ENCODE measurements at regions not wholly inside any gene's neighbourhood (a gene's known extent, or its start where the extent isn't known, plus 50 kb on each side); places are given as distances from the start of the nearest gene placed in this dataset.

DNA sequence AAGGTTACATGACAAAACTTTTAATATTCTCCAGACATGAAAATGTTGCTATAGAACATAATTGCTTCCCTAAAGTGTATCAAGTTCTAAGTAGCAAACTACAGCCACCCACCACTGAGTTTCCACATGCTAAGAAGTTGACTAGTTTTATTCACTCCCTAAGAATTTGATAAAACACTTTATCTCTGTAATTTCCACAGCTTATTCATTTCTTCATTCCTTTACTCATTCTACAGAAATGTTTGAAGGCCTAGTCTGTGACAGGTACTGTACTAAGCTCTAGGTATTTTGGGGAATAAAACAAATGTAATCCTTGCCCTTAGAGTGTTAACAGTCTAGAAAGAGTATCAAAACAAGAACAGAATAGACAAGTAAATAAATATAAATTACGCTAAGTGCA is 101.8 kb upstream of the DIAPH3 start:
- H2AFZ ChIP-seq, result no peak overlapping the region
- H3K4me3 ChIP-seq, result no peak overlapping the region
- no peaks in the 10 kb centered on the region for H4K20me1 ChIP-seq (ENCODE audit: insufficient read depth)
- DNase-seq, result no peak
- peaks cover 4% of the 10 kb centered on the region; the same call in 1 of the 2 replicates for H3K4me1 ChIP-seq (replicated peaks; ENCODE audit: insufficient read depth)
- H3K36me3 ChIP-seq (ENCODE audit: low read depth), result no peaks in the 10 kb centered on the region
- ChIA-PET CTCF (no interaction called here), POLR2A (ENCODE audit: unreplicated experiment) (no interaction called here)
- H3K79me2 ChIP-seq (ENCODE audit: low read depth), result no peaks in the 10 kb centered on the region
- H3K4me2 ChIP-seq, result no peak overlapping the region
- TF ChIP-seq, protein P1, sequence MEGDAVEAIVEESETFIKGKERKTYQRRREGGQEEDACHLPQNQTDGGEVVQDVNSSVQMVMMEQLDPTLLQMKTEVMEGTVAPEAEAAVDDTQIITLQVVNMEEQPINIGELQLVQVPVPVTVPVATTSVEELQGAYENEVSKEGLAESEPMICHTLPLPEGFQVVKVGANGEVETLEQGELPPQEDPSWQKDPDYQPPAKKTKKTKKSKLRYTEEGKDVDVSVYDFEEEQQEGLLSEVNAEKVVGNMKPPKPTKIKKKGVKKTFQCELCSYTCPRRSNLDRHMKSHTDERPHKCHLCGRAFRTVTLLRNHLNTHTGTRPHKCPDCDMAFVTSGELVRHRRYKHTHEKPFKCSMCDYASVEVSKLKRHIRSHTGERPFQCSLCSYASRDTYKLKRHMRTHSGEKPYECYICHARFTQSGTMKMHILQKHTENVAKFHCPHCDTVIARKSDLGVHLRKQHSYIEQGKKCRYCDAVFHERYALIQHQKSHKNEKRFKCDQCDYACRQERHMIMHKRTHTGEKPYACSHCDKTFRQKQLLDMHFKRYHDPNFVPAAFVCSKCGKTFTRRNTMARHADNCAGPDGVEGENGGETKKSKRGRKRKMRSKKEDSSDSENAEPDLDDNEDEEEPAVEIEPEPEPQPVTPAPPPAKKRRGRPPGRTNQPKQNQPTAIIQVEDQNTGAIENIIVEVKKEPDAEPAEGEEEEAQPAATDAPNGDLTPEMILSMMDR (conservative IDR thresholded peaks at IDR 0.05), result no peak
- TF ChIP-seq EZH2 (IDR thresholded peaks at IDR 0.05; ENCODE audit: low read depth), result no peak
- no peak overlapping the region for H3K27ac ChIP-seq
- intact Hi-C loops (cut with micrococcal nuclease; ENCODE audit: unreplicated experiment), result no loop called here
- H3K9me3 ChIP-seq (ENCODE audit: insufficient read depth, low read depth), result no peaks in the 10 kb centered on the region
- no TSS peak for BruUV-seq (replicated peaks)
- no peaks in the 10 kb centered on the region for H3K9me2 ChIP-seq (ENCODE audit: insufficient read depth)
- no peaks in the 10 kb centered on the region for H3F3A ChIP-seq (ENCODE audit: insufficient read depth, low read depth)
- no peaks in the 10 kb centered on the region for H3K27me3 ChIP-seq (ENCODE audit: insufficient read depth, low read depth)

DNA sequence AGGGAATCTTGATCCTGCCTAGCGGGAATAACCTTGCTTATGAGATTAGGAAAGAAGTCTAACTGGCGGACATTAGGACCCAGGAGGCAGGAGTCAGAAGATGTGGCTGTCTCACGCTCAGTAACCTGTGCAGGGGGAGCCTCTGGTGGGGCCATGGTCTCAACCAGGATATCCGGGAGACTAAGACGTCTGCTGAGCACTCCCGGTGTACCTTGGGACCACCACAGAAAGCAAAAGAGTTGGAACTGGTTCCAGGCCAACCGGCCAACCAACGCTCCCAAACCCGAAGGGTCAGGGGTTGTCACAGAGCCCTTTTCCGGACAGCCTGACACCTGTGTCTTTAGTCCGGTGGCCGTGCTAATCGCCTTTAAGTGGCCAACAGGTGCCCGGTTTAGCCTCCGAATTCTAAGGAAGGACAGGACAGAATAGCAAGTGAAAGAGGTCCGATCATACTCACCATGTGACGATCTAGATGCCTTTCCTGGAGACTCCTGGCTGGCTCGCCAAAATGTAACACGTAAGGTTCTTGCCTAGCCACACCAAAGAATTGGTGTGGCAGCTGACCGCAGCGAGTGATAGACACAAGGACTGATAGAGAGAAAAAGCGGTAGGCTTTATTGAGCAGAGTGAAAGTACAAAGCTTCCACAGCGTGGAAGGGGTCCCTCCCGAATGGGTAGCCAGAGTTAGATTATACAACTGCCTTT is 103.9 kb upstream of the DIAPH3 start:
- H3K27ac ChIP-seq, result no peak overlapping the region
- BruUV-seq (replicated peaks), result no TSS peak
- CTCF ChIA-PET, result no interaction called here

DNA sequence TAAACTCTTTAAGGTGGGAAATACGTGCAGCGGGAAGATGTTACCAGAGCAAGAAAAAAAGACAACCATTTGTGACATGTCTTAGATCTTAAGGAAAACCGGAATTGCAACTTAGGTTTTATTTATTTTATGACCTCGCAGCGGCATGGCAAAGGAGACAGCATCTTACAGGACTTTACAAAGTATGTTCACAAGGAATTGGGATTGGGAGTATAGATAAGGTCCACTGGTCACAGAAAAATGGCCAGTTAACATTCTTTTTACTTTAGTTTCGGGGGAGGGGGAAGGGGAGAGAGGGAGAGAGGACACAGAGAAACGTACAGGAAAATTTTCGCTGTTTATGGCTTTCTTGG is 104.5 kb upstream of the DIAPH3 start:
- no peaks in the 10 kb centered on the region for H3K9me3 ChIP-seq (ENCODE audit: insufficient read depth, low read depth)
- H3K4me2 ChIP-seq, result peak overlapping the region; percentile 82
- peak overlapping the region; percentile 92 for H2AFZ ChIP-seq
- no peak overlapping the region for H3K27ac ChIP-seq
- H3K36me3 ChIP-seq (ENCODE audit: low read depth), result no peaks in the 10 kb centered on the region
- H3K4me1 ChIP-seq (replicated peaks; ENCODE audit: insufficient read depth), result peaks cover 4% of the 10 kb centered on the region; the same call in 1 of the 2 replicates
- H3K4me3 ChIP-seq, result peak overlapping the region; percentile 60; the same call in 1 of the 2 replicates
- DNase-seq, result peak in 1 of 2 experiments; percentile 39
- intact Hi-C loops (cut with micrococcal nuclease; ENCODE audit: unreplicated experiment), result no loop called here
- CTCF ChIA-PET, result no interaction called here
- no TSS peak for BruUV-seq (replicated peaks)
- no peaks in the 10 kb centered on the region for H3K27me3 ChIP-seq (ENCODE audit: insufficient read depth, low read depth)
- POLR2A ChIA-PET (ENCODE audit: unreplicated experiment), result no interaction called here
- no peaks in the 10 kb centered on the region for H3F3A ChIP-seq (ENCODE audit: insufficient read depth, low read depth)
- H4K20me1 ChIP-seq (ENCODE audit: insufficient read depth), result no peaks in the 10 kb centered on the region
- H3K9me2 ChIP-seq (ENCODE audit: insufficient read depth), result no peaks in the 10 kb centered on the region
- TF ChIP-seq EZH2 (IDR thresholded peaks at IDR 0.05; ENCODE audit: low read depth), result no peak
- TF ChIP-seq, protein P1 (conservative IDR thresholded peaks at IDR 0.05), result no peak
- no peaks in the 10 kb centered on the region for H3K79me2 ChIP-seq (ENCODE audit: low read depth)

More for the DNA sequence above, 103.9 kb upstream of the DIAPH3 start:
- POLR2A ChIA-PET (ENCODE audit: unreplicated experiment), result no interaction called here
- no peak for TF ChIP-seq EZH2 (IDR thresholded peaks at IDR 0.05; ENCODE audit: low read depth)
- TF ChIP-seq, protein P1 (conservative IDR thresholded peaks at IDR 0.05), result no peak
- Histone ChIP-seq H3F3A (ENCODE audit: insufficient read depth, low read depth) (no peaks in the 10 kb centered on the region), H3K9me3 (ENCODE audit: insufficient read depth, low read depth) (no peaks in the 10 kb centered on the region), H4K20me1 (ENCODE audit: insufficient read depth) (no peaks in the 10 kb centered on the region), H3K4me3 (peak overlapping the region; percentile 60), H3K79me2 (ENCODE audit: low read depth) (no peaks in the 10 kb centered on the region), H3K4me2 (peak overlapping the region; percentile 82), H3K4me1 (replicated peaks; ENCODE audit: insufficient read depth) (peaks cover 4% of the 10 kb centered on the region; the same call in 1 of the 2 replicates), H3K36me3 (ENCODE audit: low read depth) (no peaks in the 10 kb centered on the region), H3K9me2 (ENCODE audit: insufficient read depth) (no peaks in the 10 kb centered on the region), H2AFZ (peak overlapping the region; percentile 92), H3K27me3 (ENCODE audit: insufficient read depth, low read depth) (no peaks in the 10 kb centered on the region)
- peak in 1 of 2 experiments; percentile 3 for DNase-seq
- intact Hi-C loops (cut with micrococcal nuclease; ENCODE audit: unreplicated experiment), result no loop called here

Measured in PC-9 (cell line).